ENCODE measurements at regions not wholly inside any gene's neighbourhood (a gene's known extent, or its start where the extent isn't known, plus 50 kb on each side); places are given as distances from the start of the nearest gene placed in this dataset.

- DNase-seq (no peak), ATAC-seq (ENCODE audit: low FRiP score in 2 of 2) (no peak)
- no peak overlapping the region for H3K27ac ChIP-seq
- no peaks in the 10 kb centered on the region for H3K36me3 ChIP-seq
- 55 to 60% methylated on average over 5 of the region's 5 CpGs for WGBS, 2 donors
- H3K9me3 ChIP-seq = no peaks in the 10 kb centered on the region
- H3K4me3 ChIP-seq = no peak overlapping the region
- no peaks in the 10 kb centered on the region for H3K27me3 ChIP-seq
- H3K4me1 ChIP-seq = peaks cover 6 to 21% (median 10%) of the 10 kb centered on the region in 4 donors
- TF ChIP-seq EP300 (IDR thresholded peaks at IDR 0.05) (no peak), POLR2AphosphoS5 (IDR thresholded peaks at IDR 0.05) (no peak)
These were observed 168.5 kb downstream of the SMIM20 start for GRCh38 chr4:26082565-26082964.

DNA sequence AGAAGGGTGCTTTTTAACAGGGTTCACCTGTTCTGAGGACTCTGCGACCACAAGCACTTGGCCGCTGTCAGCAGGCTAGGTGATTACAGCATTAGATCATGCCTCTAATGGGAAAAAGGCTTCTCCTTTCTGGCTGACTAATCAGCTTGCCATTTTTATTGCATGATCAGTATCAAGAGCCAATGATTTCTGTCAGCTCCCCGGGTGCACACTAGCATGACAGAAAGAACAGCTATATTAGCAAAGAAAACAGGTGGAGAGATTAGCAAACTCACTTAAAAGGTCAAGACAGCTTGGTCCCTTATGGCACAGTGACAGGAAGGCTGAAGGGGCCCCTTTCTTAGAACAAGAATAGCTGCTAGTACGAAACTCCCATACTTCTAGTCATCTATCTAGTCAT lies 170.0 kb downstream of the SMIM20 start:
- H3K4me1 ChIP-seq = peaks cover 8 to 21% (median 10%) of the 10 kb centered on the region in 4 donors
- DNase-seq (peak in 1 of 2 donors; percentile 46), ATAC-seq (ENCODE audit: low FRiP score in 2 of 2) (peak in 1 of 2 donors; percentile 40)
- no peak overlapping the region for H3K4me3 ChIP-seq
- H3K27ac ChIP-seq = no peak overlapping the region
- TF ChIP-seq POLR2A (IDR thresholded peaks at IDR 0.05) (no peak), EP300 (IDR thresholded peaks at IDR 0.05) (no peak), POLR2AphosphoS5 (IDR thresholded peaks at IDR 0.05) (peak in 1 of 2 donors; percentile 10)
- H3K27me3 ChIP-seq = no peaks in the 10 kb centered on the region
- WGBS, 2 donors = 49 to 56% methylated on average over 4 of the region's 4 CpGs
- H3K36me3 ChIP-seq = no peaks in the 10 kb centered on the region
- H3K9me3 ChIP-seq = no peaks in the 10 kb centered on the region

GRCh38 chr4:26084414-26084813 lies 170.4 kb downstream of the SMIM20 start:
- H3K36me3 ChIP-seq = no peaks in the 10 kb centered on the region
- no peak overlapping the region for H3K4me3 ChIP-seq
- H3K9me3 ChIP-seq = no peaks in the 10 kb centered on the region
- ATAC-seq (ENCODE audit: low FRiP score in 2 of 2) = no peak
- H3K27me3 ChIP-seq = no peaks in the 10 kb centered on the region
- H3K27ac ChIP-seq = no peak overlapping the region
- WGBS, 2 donors = 93 to 97% methylated on average over 4 of the region's 4 CpGs
- no peak for DNase-seq
- TF ChIP-seq, protein P1, sequence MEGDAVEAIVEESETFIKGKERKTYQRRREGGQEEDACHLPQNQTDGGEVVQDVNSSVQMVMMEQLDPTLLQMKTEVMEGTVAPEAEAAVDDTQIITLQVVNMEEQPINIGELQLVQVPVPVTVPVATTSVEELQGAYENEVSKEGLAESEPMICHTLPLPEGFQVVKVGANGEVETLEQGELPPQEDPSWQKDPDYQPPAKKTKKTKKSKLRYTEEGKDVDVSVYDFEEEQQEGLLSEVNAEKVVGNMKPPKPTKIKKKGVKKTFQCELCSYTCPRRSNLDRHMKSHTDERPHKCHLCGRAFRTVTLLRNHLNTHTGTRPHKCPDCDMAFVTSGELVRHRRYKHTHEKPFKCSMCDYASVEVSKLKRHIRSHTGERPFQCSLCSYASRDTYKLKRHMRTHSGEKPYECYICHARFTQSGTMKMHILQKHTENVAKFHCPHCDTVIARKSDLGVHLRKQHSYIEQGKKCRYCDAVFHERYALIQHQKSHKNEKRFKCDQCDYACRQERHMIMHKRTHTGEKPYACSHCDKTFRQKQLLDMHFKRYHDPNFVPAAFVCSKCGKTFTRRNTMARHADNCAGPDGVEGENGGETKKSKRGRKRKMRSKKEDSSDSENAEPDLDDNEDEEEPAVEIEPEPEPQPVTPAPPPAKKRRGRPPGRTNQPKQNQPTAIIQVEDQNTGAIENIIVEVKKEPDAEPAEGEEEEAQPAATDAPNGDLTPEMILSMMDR (IDR thresholded peaks at IDR 0.05) = no peak
- TF ChIP-seq POLR2AphosphoS5 (IDR thresholded peaks at IDR 0.05) = no peak
- no peak for TF ChIP-seq EP300 (IDR thresholded peaks at IDR 0.05)
- TF ChIP-seq POLR2A (IDR thresholded peaks at IDR 0.05) = no peak
- peaks cover 8 to 21% (median 10%) of the 10 kb centered on the region in 4 donors for H3K4me1 ChIP-seq

GRCh38 chr4:26085551-26085950 lies 171.5 kb downstream of the SMIM20 start:
- Histone ChIP-seq H3K27ac (no peak overlapping the region), H3K27me3 (no peaks in the 10 kb centered on the region), H3K4me3 (no peak overlapping the region), H3K9me3 (peaks cover 0 to 5% (median 0%) of the 10 kb centered on the region in 4 donors), H3K36me3 (no peaks in the 10 kb centered on the region), H3K4me1 (peaks cover 8 to 21% (median 10%) of the 10 kb centered on the region in 4 donors)
- DNase-seq = no peak
- no peak for ATAC-seq (ENCODE audit: low FRiP score in 2 of 2)
- no peak for TF ChIP-seq POLR2AphosphoS5 (IDR thresholded peaks at IDR 0.05)
- TF ChIP-seq EP300 (IDR thresholded peaks at IDR 0.05) = no peak
- TF ChIP-seq, protein P1 (IDR thresholded peaks at IDR 0.05) = no peak
- no peak for TF ChIP-seq POLR2A (IDR thresholded peaks at IDR 0.05)
- 77 to 90% methylated on average over 3 of the region's 3 CpGs for WGBS, 2 donors

DNA sequence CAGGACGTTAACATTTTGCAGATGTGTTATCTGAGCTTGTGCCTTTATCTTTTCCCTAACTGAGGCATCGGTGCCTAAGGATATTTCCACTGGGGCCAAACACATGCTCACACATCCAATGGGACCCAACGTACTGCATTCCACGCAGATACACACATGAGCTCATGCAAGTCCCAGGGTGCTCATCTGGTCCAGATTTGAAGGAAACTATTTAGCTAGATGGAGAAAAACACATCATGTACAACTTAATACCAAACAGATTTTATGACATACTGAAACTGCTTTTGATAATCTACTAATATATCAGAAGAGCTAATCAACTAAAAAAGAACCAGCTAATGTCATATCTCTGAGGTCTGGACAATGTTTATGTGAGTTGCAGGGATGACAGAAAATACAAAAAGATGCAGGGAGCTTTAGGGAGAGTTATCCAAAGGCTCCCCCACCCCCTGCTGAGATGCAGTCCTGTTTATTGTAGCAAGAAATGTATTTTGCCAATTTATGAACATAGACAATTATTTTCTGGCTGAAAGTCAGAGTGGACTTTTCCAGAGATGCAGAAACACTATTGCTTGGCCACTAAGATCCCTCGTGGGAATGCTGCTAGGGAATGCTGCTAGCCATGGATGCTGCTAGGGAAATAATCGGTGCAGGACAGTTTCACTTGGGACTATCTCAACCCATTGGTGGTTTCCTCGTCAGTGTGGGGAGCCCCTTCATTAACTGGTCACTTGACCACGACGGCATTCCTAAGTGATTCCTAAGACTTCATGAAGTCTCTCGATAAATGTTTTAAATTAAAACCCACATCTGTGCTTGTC lies 172.8 kb downstream of the SMIM20 start:
- TF ChIP-seq, protein P1 (IDR thresholded peaks at IDR 0.05) = no peak
- TF ChIP-seq EP300 (IDR thresholded peaks at IDR 0.05) (no peak), POLR2AphosphoS5 (IDR thresholded peaks at IDR 0.05) (no peak), POLR2A (IDR thresholded peaks at IDR 0.05) (no peak)
- Histone ChIP-seq H3K4me3 (no peak overlapping the region), H3K4me1 (peaks cover 4 to 17% (median 10%) of the 10 kb centered on the region in 4 donors), H3K36me3 (no peaks in the 10 kb centered on the region), H3K27ac (no peak overlapping the region), H3K27me3 (no peaks in the 10 kb centered on the region), H3K9me3 (peaks cover 0 to 11% (median 0%) of the 10 kb centered on the region in 4 donors)
- WGBS, 2 donors = 76 to 85% methylated on average over 10 of the region's 10 CpGs
- ATAC-seq (ENCODE audit: low FRiP score in 2 of 2) (peak in 1 of 2 donors; percentile 72), DNase-seq (no peak)
